ENCODE measurements at regions not wholly inside any gene's neighbourhood (a gene's known extent, or its start where the extent isn't known, plus 50 kb on each side); places are given as distances from the start of the nearest gene placed in this dataset.
"Not testable (repeated sequence)": the region's sequence is repeated elsewhere in the genome, so short reads cannot be mapped to it uniquely, and the experiment has no call there.

GRCh38 chrX:65331371-65331770, 203.2 kb downstream of the LAS1L start:
- no peak for DNase-seq (ENCODE audit: low spot score)

- DNase-seq (ENCODE audit: low spot score): no peak
Measured at GRCh38 chrX:65300104-65300809, 234.3 kb downstream of the LAS1L start.

- DNase-seq (ENCODE audit: low spot score): not testable (repeated sequence)
Measured at GRCh38 chrX:65282905-65283304, 251.7 kb downstream of the LAS1L start.

GRCh38 chrX:65273152-65273551, 261.4 kb downstream of the LAS1L start:
- no peak for DNase-seq (ENCODE audit: low spot score)

- no peak for DNase-seq (ENCODE audit: low spot score)
Measured at GRCh38 chrX:65266482-65266881, 268.1 kb downstream of the LAS1L start.

- DNase-seq (ENCODE audit: low spot score): no peak
Measured at GRCh38 chrX:65253817-65254216, 277.6 kb upstream of the ZC4H2 start.

GRCh38 chrX:65241059-65241721, 264.9 kb upstream of the ZC4H2 start:
- no peak for DNase-seq (ENCODE audit: low spot score)

GRCh38 chrX:65203545-65203944, 227.3 kb upstream of the ZC4H2 start:
- no peak for DNase-seq (ENCODE audit: low spot score)

- peak; percentile 69 for DNase-seq (ENCODE audit: low spot score)
Measured at GRCh38 chrX:65196758-65197360, 220.6 kb upstream of the ZC4H2 start.

GRCh38 chrX:65195621-65196020, 219.4 kb upstream of the ZC4H2 start:
- DNase-seq (ENCODE audit: low spot score): peak; percentile 13

GRCh38 chrX:65194547-65194946, 218.3 kb upstream of the ZC4H2 start:
- DNase-seq (ENCODE audit: low spot score): no peak

GRCh38 chrX:65163325-65163724, 187.1 kb upstream of the ZC4H2 start:
- DNase-seq (ENCODE audit: low spot score): not testable (repeated sequence)

- no peak for DNase-seq (ENCODE audit: low spot score)
Measured at GRCh38 chrX:65148232-65148631, 172.0 kb upstream of the ZC4H2 start.

- no peak for DNase-seq (ENCODE audit: low spot score)
Measured at GRCh38 chrX:65136424-65136823, 160.2 kb upstream of the ZC4H2 start.

GRCh38 chrX:65127842-65128241, 151.6 kb upstream of the ZC4H2 start:
- DNase-seq (ENCODE audit: low spot score): no peak

- no peak for DNase-seq (ENCODE audit: low spot score)
Measured at GRCh38 chrX:65098851-65099250, 122.6 kb upstream of the ZC4H2 start.

GRCh38 chrX:65093658-65094057, 117.4 kb upstream of the ZC4H2 start:
- DNase-seq (ENCODE audit: low spot score): no peak

GRCh38 chrX:65073233-65073632, 97.0 kb upstream of the ZC4H2 start:
- DNase-seq (ENCODE audit: low spot score): no peak

- no peak for DNase-seq (ENCODE audit: low spot score)
Measured at GRCh38 chrX:65072590-65072989, 96.3 kb upstream of the ZC4H2 start.

GRCh38 chrX:65058626-65059025, 82.4 kb upstream of the ZC4H2 start:
- DNase-seq (ENCODE audit: low spot score): not testable (repeated sequence)

- DNase-seq (ENCODE audit: low spot score): no peak
Measured at GRCh38 chrX:65045001-65045400, 68.8 kb upstream of the ZC4H2 start.

GRCh38 chrX:65035446-65035770, 59.2 kb upstream of the ZC4H2 start:
- DNase-seq (ENCODE audit: low spot score): no peak

- peak; percentile 85 for DNase-seq (ENCODE audit: low spot score)
Measured at GRCh38 chrX:65034668-65035445, 58.6 kb upstream of the ZC4H2 start, which contains the start of gene ZC3H12B. Gene ZC3H12B (plus strand): TSS chrX:65034826.

All from SW480 (cell line).